ENCODE measurements at regions not wholly inside any gene's neighbourhood (a gene's known extent, or its start where the extent isn't known, plus 50 kb on each side); places are given as distances from the start of the nearest gene placed in this dataset.
"Not testable (repeated sequence)": the region's sequence is repeated elsewhere in the genome, so short reads cannot be mapped to it uniquely, and the experiment has no call there.

- not testable (repeated sequence) for TF ChIP-seq CTCF (IDR thresholded peaks at IDR 0.05 in 4 of 5, conservative IDR thresholded peaks at IDR 0.05 in 1 of 5); POLR2A (IDR thresholded peaks at IDR 0.05)
These were observed 106.1 kb upstream of the EEF2KMT start for GRCh38 chr16:5203675-5204074.
